Keratinocyte (primary cell): ENCODE measurements at regions not wholly inside any gene's neighbourhood (a gene's known extent, or its start where the extent isn't known, plus 50 kb on each side); places are given as distances from the start of the nearest gene placed in this dataset.
A peak's percentile ranks its signal among the peaks of the same experiment; 100 is the strongest.
"Not testable (repeated sequence)": the region's sequence is repeated elsewhere in the genome, so short reads cannot be mapped to it uniquely, and the experiment has no call there.

ENCODE experiments used
- DNase-seq: peaks from one replicate; pipeline ENCODE4 v3.0.0-alpha.2; 2011; ENCODE audit warnings: low read depth, missing footprints, low spot score
- FAIRE-seq: peaks from 2 replicates; lab custom pipeline; 2011; peaks lifted over from hg19 to GRCh38; lab: Jason Lieb, UNC
- H2AFZ ChIP-seq: 2 replicates; pipeline ENCODE4 v1.6.0; 2012; ENCODE audit warnings: low read length, control low read depth, inconsistent platforms; ENCODE audit not compliant: control insufficient read depth
- H3K27ac ChIP-seq: 2 replicates; pipeline ENCODE4 v1.5.1; 2011; ENCODE audit warnings: low read length; ENCODE audit not compliant: control insufficient read depth, insufficient read depth
- H3K27me3 ChIP-seq: 3 replicates; pipeline ENCODE4 v1.6.0; 2011; ENCODE audit warnings: low read length; ENCODE audit not compliant: control insufficient read depth, insufficient read depth; ENCODE audit errors: extremely low read depth
- H3K36me3 ChIP-seq, 2 experiments: 2 replicates in 1 of 2; 3 replicates in 1 of 2; pipeline ENCODE4 v1.5.1; 2011; ENCODE audit warnings: low read length in 2 of 2, mild to moderate bottlenecking in 1 of 2; ENCODE audit not compliant: control insufficient read depth in 2 of 2, insufficient read depth in 2 of 2; ENCODE audit errors: extremely low read depth in 1 of 2
- H3K4me1 ChIP-seq: 3 replicates; pipeline ENCODE4 v1.5.1; 2011; ENCODE audit warnings: low read length; ENCODE audit not compliant: control insufficient read depth, insufficient read depth; ENCODE audit errors: extremely low read depth
- H3K4me2 ChIP-seq: 3 replicates; pipeline ENCODE4 v1.6.0; 2011; ENCODE audit warnings: low read depth, low read length; ENCODE audit not compliant: control insufficient read depth, insufficient read depth; ENCODE audit errors: extremely low read depth
- H3K4me3 ChIP-seq, 3 experiments: fragments of 200-600 bp in 1 of 3; sonication (generic) in 1 of 3; 2 replicates in 2 of 3; 3 replicates in 1 of 3; pipeline ENCODE4 v1.5.1; 2011 to 2016; ENCODE audit warnings: low read length in 3 of 3, mild to moderate bottlenecking in 3 of 3, control low read depth in 2 of 3, inconsistent platforms in 1 of 3, low read depth in 1 of 3, mixed read lengths in 1 of 3, mixed run types in 1 of 3, moderate library complexity in 1 of 3; ENCODE audit not compliant: control insufficient read depth in 2 of 3, insufficient read depth in 2 of 3; ENCODE audit errors: extremely low read depth in 1 of 3
- H3K79me2 ChIP-seq: 2 replicates; pipeline ENCODE4 v1.6.0; 2012; ENCODE audit warnings: low read length; ENCODE audit not compliant: control insufficient read depth, insufficient read depth
- H3K9ac ChIP-seq: 3 replicates; pipeline ENCODE4 v1.6.0; 2011; ENCODE audit warnings: low read length; ENCODE audit not compliant: control insufficient read depth, insufficient read depth; ENCODE audit errors: extremely low read depth
- H3K9me1 ChIP-seq: 3 replicates; pipeline ENCODE4 v1.6.0; 2011; ENCODE audit warnings: low read length; ENCODE audit not compliant: control insufficient read depth, insufficient read depth; ENCODE audit errors: extremely low read depth
- H3K9me3 ChIP-seq: 2 replicates; pipeline ENCODE4 v1.5.1; 2012; ENCODE audit warnings: low read depth, low read length; ENCODE audit not compliant: control insufficient read depth
- H4K20me1 ChIP-seq: 3 replicates; pipeline ENCODE4 v1.6.0; 2011; ENCODE audit warnings: low read length; ENCODE audit not compliant: control insufficient read depth, insufficient read depth; ENCODE audit errors: extremely low read depth
- EZH2 ChIP-seq: IDR thresholded peaks from one replicate; pipeline ENCODE4 v1.6.1; 2012; ENCODE audit warnings: inconsistent platforms, mild to moderate bottlenecking, low read length, moderate library complexity
- dilution Hi-C: fragments of 300-500 bp; cut with MboI; formaldehyde crosslinking; loops from one replicate; pipeline ENCODE4 v1.7.0; 2020; ENCODE audit warnings: low sequenced_read_pairs; ENCODE audit not compliant: extremely low pct_ligation_motif_present
- TF ChIP-seq, protein P1 (sequence below), 3 experiments: IDR thresholded peaks in 1 of 3; conservative IDR thresholded peaks in 1 of 3; optimal IDR thresholded peaks in 1 of 3; 2 replicates in 2 of 3; 3 replicates in 1 of 3; pipeline versions ENCODE3 to v1.5.1; 2011; ENCODE audit warnings: low read length in 3 of 3, mild to moderate bottlenecking in 3 of 3, moderate library complexity in 2 of 3, control low read depth in 1 of 3, inconsistent platforms in 1 of 3; ENCODE audit not compliant: insufficient read depth in 2 of 3; ENCODE audit errors: extremely low read depth in 1 of 3

GRCh38 chr6:62797190-62797589 is 414.1 kb upstream of the FKBP1C start:
- no peaks in the 10 kb centered on the region for H3K4me1 ChIP-seq
- no peaks in the 10 kb centered on the region for H3K9me1 ChIP-seq
- no peak overlapping the region for H3K9ac ChIP-seq
- H3K27ac ChIP-seq = no peak overlapping the region
- no peaks in the 10 kb centered on the region for H3K36me3 ChIP-seq
- H3K79me2 ChIP-seq = no peaks in the 10 kb centered on the region
- no peak overlapping the region for H2AFZ ChIP-seq
- H3K9me3 ChIP-seq = no peaks in the 10 kb centered on the region
- TF ChIP-seq EZH2 = no peak
- TF ChIP-seq, protein P1, sequence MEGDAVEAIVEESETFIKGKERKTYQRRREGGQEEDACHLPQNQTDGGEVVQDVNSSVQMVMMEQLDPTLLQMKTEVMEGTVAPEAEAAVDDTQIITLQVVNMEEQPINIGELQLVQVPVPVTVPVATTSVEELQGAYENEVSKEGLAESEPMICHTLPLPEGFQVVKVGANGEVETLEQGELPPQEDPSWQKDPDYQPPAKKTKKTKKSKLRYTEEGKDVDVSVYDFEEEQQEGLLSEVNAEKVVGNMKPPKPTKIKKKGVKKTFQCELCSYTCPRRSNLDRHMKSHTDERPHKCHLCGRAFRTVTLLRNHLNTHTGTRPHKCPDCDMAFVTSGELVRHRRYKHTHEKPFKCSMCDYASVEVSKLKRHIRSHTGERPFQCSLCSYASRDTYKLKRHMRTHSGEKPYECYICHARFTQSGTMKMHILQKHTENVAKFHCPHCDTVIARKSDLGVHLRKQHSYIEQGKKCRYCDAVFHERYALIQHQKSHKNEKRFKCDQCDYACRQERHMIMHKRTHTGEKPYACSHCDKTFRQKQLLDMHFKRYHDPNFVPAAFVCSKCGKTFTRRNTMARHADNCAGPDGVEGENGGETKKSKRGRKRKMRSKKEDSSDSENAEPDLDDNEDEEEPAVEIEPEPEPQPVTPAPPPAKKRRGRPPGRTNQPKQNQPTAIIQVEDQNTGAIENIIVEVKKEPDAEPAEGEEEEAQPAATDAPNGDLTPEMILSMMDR (optimal IDR thresholded peaks at IDR 0.05 in 1 of 3, IDR thresholded peaks at IDR 0.05 in 1 of 3, conservative IDR thresholded peaks at IDR 0.05 in 1 of 3; ENCODE audit: extremely low read depth in 1 of 3, insufficient read depth in 2 of 3, low read length in 3 of 3) = no peak
- FAIRE-seq = no peak
- no peak overlapping the region for H3K4me3 ChIP-seq
- DNase-seq = no peak
- H3K4me2 ChIP-seq = no peak overlapping the region
- H4K20me1 ChIP-seq = no peaks in the 10 kb centered on the region
- H3K27me3 ChIP-seq = no peaks in the 10 kb centered on the region
- dilution Hi-C loops = no loop called here

- Histone ChIP-seq H3K4me2 (no peak overlapping the region), H3K9ac (no peak overlapping the region), H4K20me1 (no peaks in the 10 kb centered on the region), H2AFZ (no peak overlapping the region), H3K36me3 (no peaks in the 10 kb centered on the region), H3K79me2 (no peaks in the 10 kb centered on the region), H3K27me3 (no peaks in the 10 kb centered on the region), H3K4me3 (no peak overlapping the region), H3K9me1 (no peaks in the 10 kb centered on the region), H3K4me1 (no peaks in the 10 kb centered on the region), H3K9me3 (no peaks in the 10 kb centered on the region), H3K27ac (no peak overlapping the region)
- DNase-seq (no peak), FAIRE-seq (no peak)
- dilution Hi-C loops = no loop called here
- TF ChIP-seq EZH2 = no peak
- TF ChIP-seq, protein P1 (optimal IDR thresholded peaks at IDR 0.05 in 1 of 3, IDR thresholded peaks at IDR 0.05 in 1 of 3, conservative IDR thresholded peaks at IDR 0.05 in 1 of 3; ENCODE audit: extremely low read depth in 1 of 3, insufficient read depth in 2 of 3, low read length in 3 of 3) = peak in 1 of 3 experiments; percentile 31
These were observed 435.7 kb upstream of the FKBP1C start for GRCh38 chr6:62775427-62776022.

GRCh38 chr6:62766174-62766573 is 445.1 kb upstream of the FKBP1C start:
- H3K27ac ChIP-seq, H3K36me3 ChIP-seq, H3K9me3 ChIP-seq, H3K9me1 ChIP-seq, H4K20me1 ChIP-seq, H2AFZ ChIP-seq, H3K27me3 ChIP-seq, dilution Hi-C loops, H3K79me2 ChIP-seq, H3K4me3 ChIP-seq, H3K4me1 ChIP-seq, H3K9ac ChIP-seq, FAIRE-seq, H3K4me2 ChIP-seq, DNase-seq: not testable (repeated sequence)
